Stimulated activated naive CD8-positive, alpha-beta T cell treated with anti-CD3 and anti-CD28 coated beads, Interleukin-15, amount 100 ng/mL, for 72 hours (primary cell): ENCODE measurements at regions not wholly inside any gene's neighbourhood (a gene's known extent, or its start where the extent isn't known, plus 50 kb on each side); places are given as distances from the start of the nearest gene placed in this dataset.
"Not testable (repeated sequence)": the region's sequence is repeated elsewhere in the genome, so short reads cannot be mapped to it uniquely, and the experiment has no call there.

Source experiments
- ATAC-seq: fragments of 150-1000 bp; cut with Tn5 transposase; 2 replicates; pipeline ENCODE4 v1.10.0; 2021; ENCODE audit warnings: mild to moderate bottlenecking, moderate library complexity
- DNase-seq, 2 donors: peaks; one replicate each; pipeline ENCODE4 v3.0.0; 2021 to 2022
- H3K27ac Mint-ChIP-seq, 2 donors: one replicate each; pipeline ENCODE4 v1.8.0; 2022; ENCODE audit warnings: mild to moderate bottlenecking in 2 of 2, mixed read lengths in 2 of 2, moderate library complexity in 2 of 2
- H3K27me3 Mint-ChIP-seq: one replicate; pipeline ENCODE4 v1.8.0; 2022; ENCODE audit warnings: mixed read lengths
- H3K4me1 Mint-ChIP-seq: one replicate; pipeline ENCODE4 v1.8.0; 2022; ENCODE audit warnings: mild to moderate bottlenecking, mixed read lengths
- H3K4me3 Mint-ChIP-seq, 2 donors: one replicate each; pipeline ENCODE4 v1.8.0; 2022; ENCODE audit warnings: mild to moderate bottlenecking in 2 of 2, mixed read lengths in 2 of 2, moderate library complexity in 1 of 2
- H3K9me3 Mint-ChIP-seq, 2 donors: one replicate each; pipeline ENCODE4 v1.8.0; 2022; ENCODE audit warnings: mixed read lengths in 2 of 2

DNA sequence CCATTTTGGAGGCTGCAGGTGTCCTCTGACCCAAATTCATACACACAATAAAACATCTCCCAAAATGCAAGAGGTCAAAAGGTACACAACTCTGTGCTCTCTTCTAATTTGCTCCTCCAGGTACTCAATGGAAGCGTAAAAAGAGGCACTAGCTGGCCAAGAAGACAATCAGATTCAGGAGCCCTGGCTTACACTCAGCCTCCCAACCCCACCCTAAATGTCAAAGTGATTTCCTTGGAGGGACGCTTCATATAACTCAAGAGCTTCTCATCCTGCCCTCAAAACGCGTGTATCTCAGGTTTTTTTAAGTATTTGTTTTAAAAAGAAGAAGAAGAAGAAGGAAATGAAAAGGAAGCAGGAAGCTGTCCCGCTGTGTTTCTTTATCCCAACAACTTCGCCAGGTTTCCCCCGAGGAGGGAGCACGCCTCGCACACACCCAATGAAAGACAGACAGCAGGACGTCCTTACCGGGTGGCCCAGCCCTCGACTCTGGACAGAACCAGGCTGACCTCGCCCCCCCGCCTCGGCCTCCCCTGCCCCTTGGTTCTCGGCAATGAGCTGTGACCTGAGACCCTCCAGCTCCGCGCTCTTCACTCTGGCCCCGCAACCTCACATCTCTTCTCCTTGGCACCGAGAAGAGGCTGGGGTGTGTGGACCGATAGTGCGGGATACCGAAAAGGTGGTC lies 620.7 kb upstream of the ZNF385D start:
- peaks cover 43% of the 10 kb centered on the region for H3K27me3 Mint-ChIP-seq
- H3K4me1 Mint-ChIP-seq = no peaks in the 10 kb centered on the region
- ATAC-seq = no peak
- no peak overlapping the region for H3K4me3 Mint-ChIP-seq
- DNase-seq = no peak
- no peak overlapping the region for H3K27ac Mint-ChIP-seq
- H3K9me3 Mint-ChIP-seq = peaks cover 0 to 6% of the 10 kb centered on the region in 2 donors

DNA sequence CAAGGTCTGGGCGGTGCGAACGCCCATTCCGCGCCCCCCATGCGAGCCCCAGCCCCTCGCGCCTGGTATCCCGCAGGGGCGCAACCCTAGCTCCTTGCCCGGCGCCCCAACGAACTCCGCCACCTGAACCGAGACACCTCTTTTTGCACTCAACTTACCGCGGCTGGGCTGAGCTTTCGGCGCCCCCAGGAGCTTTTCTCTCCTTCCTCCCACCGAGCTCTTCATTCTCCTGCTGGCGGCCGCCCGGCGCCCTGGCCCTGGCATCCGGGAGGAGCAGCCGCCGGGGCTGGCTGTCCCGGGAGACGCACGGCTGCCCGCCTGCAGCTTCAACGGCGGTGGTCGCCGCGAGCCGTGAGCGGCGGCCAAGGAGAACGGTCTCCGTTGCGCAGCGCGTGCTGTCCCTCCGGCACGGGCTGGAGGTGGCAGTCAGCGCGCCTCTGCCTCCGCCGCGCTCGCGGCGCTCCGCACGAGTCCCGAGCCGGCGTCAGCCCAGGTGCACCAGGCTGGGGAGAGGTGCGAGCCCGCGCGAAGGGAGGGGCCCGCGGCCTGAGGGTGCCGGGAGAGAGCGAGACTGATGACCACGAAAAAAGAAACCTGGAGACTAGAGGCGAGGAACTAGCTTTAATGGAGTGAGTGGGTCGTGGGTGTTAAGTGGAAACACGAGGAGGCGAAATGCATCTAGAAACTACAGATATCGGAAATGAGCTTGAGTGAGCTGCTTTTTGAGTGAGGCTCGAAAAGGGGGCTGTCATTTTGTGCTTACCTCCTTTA lies 621.5 kb upstream of the ZNF385D start:
- no peak for ATAC-seq

DNA sequence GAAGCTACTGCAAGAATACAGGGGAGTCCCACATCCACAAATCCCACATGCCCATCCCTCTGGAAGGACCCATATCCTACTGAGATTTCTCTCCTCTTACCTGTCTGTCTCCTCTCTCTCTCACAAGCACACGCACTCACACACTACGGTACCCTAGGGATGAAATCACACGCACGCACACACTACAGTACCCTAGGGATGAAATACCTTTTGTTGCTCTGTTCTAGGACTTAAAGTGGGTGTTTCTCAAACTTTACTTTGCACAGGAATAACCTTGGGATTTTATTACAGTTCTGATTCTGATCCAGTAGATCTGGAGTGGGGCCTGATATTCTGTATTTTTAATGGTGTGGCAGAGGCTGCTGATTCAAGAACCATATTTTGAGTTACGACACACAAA lies 622.2 kb upstream of the ZNF385D start:
- Mint-ChIP-seq H3K9me3 (peaks cover 0 to 6% of the 10 kb centered on the region in 2 donors), H3K4me3 (no peak overlapping the region), H3K27me3 (peaks cover 43% of the 10 kb centered on the region), H3K4me1 (no peaks in the 10 kb centered on the region), H3K27ac (no peak overlapping the region)
- DNase-seq = no peak
- no peak for ATAC-seq

More for the DNA sequence above, 621.5 kb upstream of the ZNF385D start:
- H3K9me3 Mint-ChIP-seq = peaks cover 0 to 6% of the 10 kb centered on the region in 2 donors
- H3K4me1 Mint-ChIP-seq = no peaks in the 10 kb centered on the region
- no peak overlapping the region for H3K27ac Mint-ChIP-seq
- peaks cover 43% of the 10 kb centered on the region for H3K27me3 Mint-ChIP-seq
- H3K4me3 Mint-ChIP-seq = peak overlapping the region in 1 of 2 donors; percentile 10
- no peak for DNase-seq

DNA sequence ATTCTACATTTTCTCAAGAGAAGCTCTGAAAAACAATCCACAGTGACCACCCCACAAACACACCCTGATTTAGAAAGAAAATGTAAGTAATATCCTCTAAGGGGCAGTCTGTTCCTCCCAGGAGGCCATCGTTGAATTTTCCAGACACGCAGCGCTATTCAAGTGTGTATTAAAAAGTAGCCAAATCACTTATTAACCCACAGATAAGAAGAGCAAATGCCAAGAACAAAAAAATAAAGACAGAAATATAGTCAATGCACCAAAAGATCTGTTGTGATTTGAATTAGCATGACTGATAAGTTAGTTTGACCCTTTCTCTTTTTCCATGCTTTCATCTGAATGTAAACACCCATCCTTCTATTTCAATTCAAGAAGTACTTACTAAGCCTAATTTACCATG lies 622.8 kb upstream of the ZNF385D start:
- peaks cover 0 to 6% of the 10 kb centered on the region in 2 donors for H3K9me3 Mint-ChIP-seq
- no peaks in the 10 kb centered on the region for H3K4me1 Mint-ChIP-seq
- no peak overlapping the region for H3K4me3 Mint-ChIP-seq
- H3K27ac Mint-ChIP-seq = no peak overlapping the region
- H3K27me3 Mint-ChIP-seq = peaks cover 43% of the 10 kb centered on the region
- DNase-seq (no peak), ATAC-seq (no peak)

DNA sequence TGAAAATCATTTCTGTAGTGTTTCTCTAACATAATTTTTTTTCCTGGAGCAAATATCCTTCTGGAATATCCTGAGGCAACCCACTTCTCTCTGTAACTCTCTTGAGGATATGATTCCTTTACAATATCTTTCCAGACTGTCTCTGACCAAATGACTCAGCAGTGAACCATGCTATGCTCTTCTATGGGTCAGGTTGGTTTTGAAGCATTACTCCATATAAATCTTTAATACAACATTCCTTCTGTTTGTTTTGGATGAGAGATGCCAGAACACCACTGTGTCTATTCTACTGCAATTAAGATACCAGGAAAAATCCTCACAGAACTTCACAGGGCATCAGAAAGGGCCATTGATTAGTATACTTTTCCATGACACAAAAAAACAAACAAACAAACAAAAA lies 626.4 kb upstream of the ZNF385D start:
- H3K9me3 Mint-ChIP-seq = peaks cover 0 to 6% of the 10 kb centered on the region in 2 donors
- ATAC-seq = no peak
- no peak for DNase-seq
- H3K4me1 Mint-ChIP-seq = no peaks in the 10 kb centered on the region
- no peak overlapping the region for H3K4me3 Mint-ChIP-seq
- H3K27me3 Mint-ChIP-seq = peaks cover 23% of the 10 kb centered on the region
- H3K27ac Mint-ChIP-seq = no peak overlapping the region

DNA sequence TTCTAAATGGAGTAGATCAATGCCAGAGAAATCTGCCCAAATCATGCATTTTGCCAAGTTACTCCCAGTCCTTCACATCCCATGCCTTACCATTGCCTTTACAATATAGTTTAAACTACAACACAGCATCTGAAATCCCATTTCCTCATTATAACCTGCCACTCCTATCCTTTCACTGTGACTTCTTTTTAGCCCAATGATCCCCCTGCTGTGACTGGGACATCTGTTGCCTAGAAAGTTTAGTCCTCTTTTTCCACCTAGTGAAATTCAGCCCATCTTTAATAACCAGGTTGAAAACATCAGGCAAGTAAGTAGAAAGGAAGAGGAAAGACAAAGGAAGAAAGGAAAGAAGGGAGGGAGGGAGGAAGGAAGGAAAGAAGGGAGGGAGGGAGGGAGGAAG lies 627.9 kb upstream of the ZNF385D start:
- DNase-seq (no peak), ATAC-seq (no peak)
- peaks cover 9% of the 10 kb centered on the region for H3K27me3 Mint-ChIP-seq
- H3K27ac Mint-ChIP-seq = no peak overlapping the region
- H3K9me3 Mint-ChIP-seq = no peaks in the 10 kb centered on the region
- no peak overlapping the region for H3K4me3 Mint-ChIP-seq
- no peaks in the 10 kb centered on the region for H3K4me1 Mint-ChIP-seq

DNA sequence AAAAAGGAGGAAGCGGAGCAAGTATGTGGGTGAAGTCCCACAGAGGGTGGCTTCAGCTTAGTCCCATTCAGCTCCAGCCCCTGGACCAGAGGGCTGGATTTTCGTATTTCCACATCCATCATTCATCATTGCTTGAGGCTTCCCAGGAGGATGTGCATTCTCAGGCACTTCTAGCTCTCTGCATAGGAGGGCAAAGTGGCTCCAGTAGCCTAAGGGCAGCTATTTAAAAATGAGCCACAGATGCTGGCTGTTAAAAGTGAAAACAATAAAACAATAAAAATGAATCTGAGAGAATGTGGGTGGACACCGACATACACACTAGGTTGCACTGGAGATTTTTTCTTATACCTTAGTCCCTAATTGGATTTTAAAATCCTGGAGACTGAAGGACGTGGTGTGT lies 629.2 kb upstream of the ZNF385D start:
- Mint-ChIP-seq H3K9me3 (no peaks in the 10 kb centered on the region), H3K27me3 (no peaks in the 10 kb centered on the region), H3K4me1 (no peaks in the 10 kb centered on the region), H3K27ac (no peak overlapping the region), H3K4me3 (no peak overlapping the region)
- DNase-seq (no peak), ATAC-seq (no peak)

DNA sequence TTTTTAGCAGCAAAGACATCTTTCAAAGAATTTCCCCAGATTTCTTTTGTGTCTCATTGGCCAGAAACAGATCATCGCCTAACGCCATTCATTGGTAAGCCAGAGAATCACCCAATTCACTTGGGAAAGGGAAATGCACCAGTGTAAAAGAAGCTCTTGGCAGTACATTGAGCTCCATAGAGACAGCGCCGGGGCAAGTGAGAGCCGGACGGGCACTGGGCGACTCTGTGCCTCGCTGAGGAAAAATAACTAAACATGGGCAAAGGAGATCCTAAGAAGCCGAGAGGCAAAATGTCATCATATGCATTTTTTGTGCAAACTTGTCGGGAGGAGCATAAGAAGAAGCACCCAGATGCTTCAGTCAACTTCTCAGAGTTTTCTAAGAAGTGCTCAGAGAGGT lies 630.6 kb upstream of the ZNF385D start:
- not testable (repeated sequence) for H3K4me1 Mint-ChIP-seq, H3K9me3 Mint-ChIP-seq, ATAC-seq, H3K27me3 Mint-ChIP-seq
- Mint-ChIP-seq H3K4me3 (peak overlapping the region in 1 of 2 donors; percentile 8), H3K27ac (peak overlapping the region in 1 of 2 donors; percentile 3)
- DNase-seq = peak in 1 of 2 donors; percentile 17

DNA sequence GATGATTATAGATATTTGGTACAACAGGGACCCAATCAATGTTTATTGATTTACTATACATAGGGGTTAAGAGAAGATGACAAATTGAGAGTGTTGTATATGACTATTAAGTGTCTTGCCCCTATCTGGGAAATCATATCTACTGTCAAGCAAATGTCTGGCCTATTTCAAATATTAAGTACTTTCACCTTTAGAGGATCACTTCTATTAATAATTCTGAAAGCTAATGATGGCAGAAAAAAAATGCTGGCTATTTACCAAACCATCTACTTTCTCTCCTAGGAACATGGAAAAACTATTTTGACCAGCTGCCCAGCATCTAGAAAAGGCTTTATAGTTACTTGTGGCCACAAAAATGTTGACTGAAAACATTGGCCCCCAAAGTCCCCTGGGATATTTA lies 632.3 kb upstream of the ZNF385D start:
- Mint-ChIP-seq H3K27me3 (no peaks in the 10 kb centered on the region), H3K4me1 (no peaks in the 10 kb centered on the region), H3K4me3 (no peak overlapping the region), H3K27ac (no peak overlapping the region), H3K9me3 (no peaks in the 10 kb centered on the region)
- no peak for DNase-seq
- no peak for ATAC-seq

DNA sequence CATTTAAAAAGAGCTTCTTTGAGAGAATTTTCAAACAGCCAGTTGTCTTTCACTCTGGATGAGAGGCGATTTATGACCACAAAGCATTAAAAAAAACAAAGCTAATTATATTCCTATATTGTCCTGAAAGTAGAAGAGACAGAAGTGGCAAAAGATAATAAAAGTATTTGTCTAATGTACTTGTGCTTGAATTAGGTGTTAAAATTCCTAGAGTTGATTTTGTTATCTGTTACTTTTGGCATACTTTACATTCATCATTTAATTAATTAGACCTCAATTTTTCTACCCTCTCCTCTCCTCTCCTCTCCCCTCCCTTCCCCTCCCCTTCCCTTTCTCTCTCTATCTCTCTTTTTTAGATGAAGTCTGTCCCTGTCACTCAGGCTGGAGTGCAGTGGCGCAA lies 635.1 kb upstream of the ZNF385D start:
- H3K4me3 Mint-ChIP-seq = no peak overlapping the region
- H3K27me3 Mint-ChIP-seq = no peaks in the 10 kb centered on the region
- no peak for DNase-seq
- ATAC-seq = no peak
- no peak overlapping the region for H3K27ac Mint-ChIP-seq
- no peaks in the 10 kb centered on the region for H3K4me1 Mint-ChIP-seq
- H3K9me3 Mint-ChIP-seq = no peaks in the 10 kb centered on the region

DNA sequence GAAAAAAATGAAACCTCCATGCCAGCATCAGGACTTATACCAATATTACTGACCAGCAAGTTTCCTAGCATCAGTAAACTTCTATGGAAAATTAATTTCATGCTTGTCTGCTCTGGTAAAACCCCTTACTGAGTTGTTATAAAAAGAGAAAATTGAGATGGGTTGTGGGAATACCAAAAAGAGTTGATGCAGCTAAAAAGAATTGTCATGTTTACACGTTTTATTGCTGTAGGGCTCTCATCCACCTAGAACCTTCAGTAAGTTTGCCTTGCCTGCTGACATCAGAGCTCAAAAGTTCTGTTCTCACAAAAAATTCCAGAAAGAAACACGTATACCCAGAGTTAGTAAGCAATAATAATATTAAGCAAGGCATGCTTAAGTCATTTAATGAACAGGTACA lies 641.3 kb upstream of the ZNF385D start:
- peaks cover 5% of the 10 kb centered on the region in 2 donors for H3K9me3 Mint-ChIP-seq
- no peaks in the 10 kb centered on the region for H3K27me3 Mint-ChIP-seq
- no peaks in the 10 kb centered on the region for H3K4me1 Mint-ChIP-seq
- H3K4me3 Mint-ChIP-seq = no peak overlapping the region
- DNase-seq (no peak), ATAC-seq (no peak)
- no peak overlapping the region for H3K27ac Mint-ChIP-seq

DNA sequence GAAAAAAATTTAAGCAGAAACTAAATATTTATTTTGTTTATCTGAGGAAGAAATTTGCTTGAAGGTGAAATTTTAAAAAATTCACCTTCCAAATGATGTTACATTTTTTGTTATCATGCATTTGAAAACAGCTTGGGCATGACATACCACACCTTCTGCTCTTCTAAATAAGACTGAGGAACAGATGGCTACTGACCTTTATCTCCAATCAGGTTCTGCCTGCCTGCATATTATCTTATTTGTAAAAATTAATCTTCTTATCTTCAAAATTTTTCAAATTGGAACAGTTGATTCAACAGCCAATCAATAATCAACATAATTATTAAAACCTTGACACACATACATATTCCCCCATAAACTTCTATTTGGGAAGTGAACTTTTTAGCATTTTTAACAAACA lies 641.8 kb upstream of the ZNF385D start:
- no peak for ATAC-seq
- Mint-ChIP-seq H3K27me3 (no peaks in the 10 kb centered on the region), H3K9me3 (peaks cover 5 to 10% of the 10 kb centered on the region in 2 donors), H3K4me1 (no peaks in the 10 kb centered on the region), H3K27ac (no peak overlapping the region), H3K4me3 (no peak overlapping the region)
- DNase-seq = no peak

DNA sequence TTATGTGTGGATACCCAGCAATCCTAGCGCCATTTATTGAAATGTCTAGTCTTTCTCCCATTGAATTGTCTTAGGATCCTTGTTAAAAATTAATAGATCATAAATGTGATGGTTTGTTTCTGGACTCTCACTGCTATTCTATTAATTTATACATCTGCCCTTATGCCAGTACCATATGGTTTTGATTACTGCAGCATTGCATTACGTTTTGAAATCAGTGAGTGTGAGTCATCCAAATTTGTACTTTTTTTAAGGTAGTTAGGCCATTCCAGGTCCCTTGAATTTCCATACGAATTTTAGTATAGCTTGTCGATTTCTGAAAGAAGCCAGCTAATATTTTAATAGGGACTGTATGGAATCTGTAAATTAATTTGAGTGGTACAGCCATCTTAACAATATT lies 648.6 kb upstream of the ZNF385D start:
- no peak for ATAC-seq
- Mint-ChIP-seq H3K27me3 (no peaks in the 10 kb centered on the region), H3K9me3 (peaks cover 8 to 11% of the 10 kb centered on the region in 2 donors), H3K4me3 (no peak overlapping the region), H3K4me1 (no peaks in the 10 kb centered on the region), H3K27ac (no peak overlapping the region)
- no peak for DNase-seq

DNA sequence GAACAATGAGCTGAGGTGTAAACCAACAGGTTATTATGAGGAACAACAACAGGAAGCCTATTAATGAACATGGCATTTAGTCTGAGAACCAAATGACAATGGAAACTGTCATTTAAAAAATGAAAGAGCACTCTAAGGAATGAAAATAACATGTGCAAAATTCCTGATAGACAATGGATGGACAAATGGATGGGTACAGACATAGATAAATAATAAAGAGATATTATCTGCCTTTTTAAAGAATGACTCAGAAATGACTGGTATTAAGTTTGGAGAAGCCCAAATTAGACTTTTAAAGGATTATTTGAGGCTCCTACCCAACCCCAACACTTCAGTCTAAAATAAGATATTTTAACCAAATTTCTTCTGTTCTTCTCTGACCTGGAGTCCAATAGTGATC lies 650.5 kb upstream of the ZNF385D start:
- Mint-ChIP-seq H3K9me3 (peaks cover 3 to 11% of the 10 kb centered on the region in 2 donors), H3K4me3 (no peak overlapping the region), H3K4me1 (no peaks in the 10 kb centered on the region), H3K27ac (no peak overlapping the region), H3K27me3 (no peaks in the 10 kb centered on the region)
- ATAC-seq (no peak), DNase-seq (no peak)

DNA sequence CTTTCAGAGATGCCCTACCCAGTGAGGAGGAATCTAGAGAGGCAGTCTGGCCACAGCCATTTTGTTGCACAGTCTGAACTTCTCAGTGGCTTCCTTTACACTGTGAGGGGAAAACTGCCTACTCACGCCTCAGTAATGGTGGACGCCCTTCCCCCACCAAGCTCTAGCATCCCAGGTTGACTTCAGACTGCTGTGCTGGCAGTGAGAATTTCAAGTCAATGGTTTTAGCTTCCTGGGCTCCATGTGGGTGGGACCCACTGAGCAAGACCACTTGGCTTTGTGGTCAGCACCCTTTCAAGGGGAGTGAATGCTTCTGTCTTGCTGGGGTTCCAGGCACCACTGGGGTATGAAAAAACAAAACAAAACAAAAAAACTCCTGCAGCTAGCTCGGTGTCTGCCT lies 663.2 kb upstream of the ZNF385D start:
- no peaks in the 10 kb centered on the region for H3K27me3 Mint-ChIP-seq
- no peak overlapping the region for H3K4me3 Mint-ChIP-seq
- no peaks in the 10 kb centered on the region for H3K4me1 Mint-ChIP-seq
- DNase-seq (no peak), ATAC-seq (no peak)
- H3K27ac Mint-ChIP-seq = no peak overlapping the region
- H3K9me3 Mint-ChIP-seq = peaks cover 0 to 14% of the 10 kb centered on the region in 2 donors

DNA sequence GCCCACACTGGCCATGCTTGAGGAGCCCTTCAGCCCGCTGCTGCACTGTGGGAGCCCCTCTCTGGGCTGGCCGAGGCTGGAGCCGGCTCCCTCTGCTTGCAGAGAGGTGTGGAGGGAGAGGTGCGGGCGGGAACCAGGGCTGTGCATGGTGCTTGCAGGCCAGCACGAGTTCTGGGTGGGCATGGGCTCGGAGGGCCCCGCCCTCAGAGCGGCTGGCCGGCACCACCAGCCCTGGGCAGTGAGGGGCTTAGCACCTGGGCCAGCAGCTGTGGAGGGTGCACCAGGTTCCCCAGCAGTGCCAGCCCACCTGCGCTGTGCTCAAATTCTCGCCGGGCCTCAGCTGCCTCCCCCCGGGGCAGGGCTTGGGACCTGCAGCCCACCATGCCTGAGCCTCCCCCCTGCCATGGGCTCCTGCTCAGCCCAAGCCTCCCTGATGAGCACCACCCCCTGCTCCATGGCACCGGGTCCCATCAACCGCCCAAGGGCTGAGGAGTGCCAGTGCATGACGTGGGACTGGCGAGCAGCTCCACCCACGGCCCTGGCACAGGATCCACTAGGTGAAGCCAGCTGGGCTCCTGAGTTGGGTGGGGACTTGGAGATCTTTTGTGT lies 665.9 kb upstream of the ZNF385D start:
- H3K9me3 Mint-ChIP-seq, ATAC-seq, DNase-seq, H3K27me3 Mint-ChIP-seq, H3K27ac Mint-ChIP-seq, H3K4me3 Mint-ChIP-seq, H3K4me1 Mint-ChIP-seq: not testable (repeated sequence)
